NCI-H1092 treated with DMSO at 0.1 percent for 48 hours (cell line): ENCODE measurements at regions not wholly inside any gene's neighbourhood (a gene's known extent, or its start where the extent isn't known, plus 50 kb on each side); places are given as distances from the start of the nearest gene placed in this dataset.

Experiments used
- DNase-seq: peaks from one replicate; lab custom pipeline; 2025; lab: John Stamatoyannopoulos, UW

DNA sequence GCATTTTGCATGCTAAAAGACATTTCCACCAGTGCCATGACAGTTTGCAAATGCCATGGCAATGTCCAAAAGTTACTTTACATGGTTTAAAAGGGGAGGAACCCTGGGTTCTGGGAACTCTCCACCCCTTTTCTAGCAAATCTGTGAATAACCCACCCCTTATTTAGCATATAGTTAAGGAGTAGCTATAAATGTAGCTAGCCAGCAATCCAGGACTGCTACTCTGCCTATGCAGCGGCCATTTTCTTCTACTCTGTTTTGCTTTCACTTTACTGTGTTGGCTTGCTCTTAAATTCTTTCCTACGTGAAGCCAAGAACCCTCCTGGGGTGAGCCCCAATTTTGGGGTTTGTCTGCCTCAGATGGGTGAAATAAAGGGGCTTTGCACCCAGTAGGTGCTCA, 141.0 kb downstream of the PTPN11 start:
- DNase-seq, result no peak

- DNase-seq, result no peak
These were observed 145.5 kb downstream of the PTPN11 start for GRCh38 chr12:112564160-112564784.

- DNase-seq, result no peak
These were observed 149.9 kb downstream of the PTPN11 start for GRCh38 chr12:112568641-112569040.

- DNase-seq, result no peak
These were observed 151.3 kb downstream of the PTPN11 start for GRCh38 chr12:112570096-112570495.

DNA sequence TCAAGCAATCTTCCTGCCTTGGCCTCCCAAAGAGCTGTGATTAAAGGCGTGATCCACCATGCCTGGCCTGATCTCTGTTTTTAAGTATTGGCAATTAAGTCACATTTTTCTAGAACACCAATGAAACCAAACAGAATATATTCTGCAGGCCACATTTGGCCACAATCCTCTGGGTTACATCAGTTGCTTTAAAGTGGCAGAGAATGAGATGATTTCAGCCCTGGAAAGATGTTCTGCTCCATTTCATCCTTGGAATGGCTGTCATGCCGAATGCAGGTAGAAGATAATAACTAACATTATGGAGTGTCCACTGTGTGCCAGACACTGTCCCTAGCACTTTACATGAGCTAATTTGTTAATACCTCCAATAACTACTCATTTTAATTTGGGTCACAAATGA, 154.4 kb downstream of the PTPN11 start:
- no peak for DNase-seq

- no peak for DNase-seq
These were observed 156.3 kb downstream of the PTPN11 start for GRCh38 chr12:112574896-112575558.

DNA sequence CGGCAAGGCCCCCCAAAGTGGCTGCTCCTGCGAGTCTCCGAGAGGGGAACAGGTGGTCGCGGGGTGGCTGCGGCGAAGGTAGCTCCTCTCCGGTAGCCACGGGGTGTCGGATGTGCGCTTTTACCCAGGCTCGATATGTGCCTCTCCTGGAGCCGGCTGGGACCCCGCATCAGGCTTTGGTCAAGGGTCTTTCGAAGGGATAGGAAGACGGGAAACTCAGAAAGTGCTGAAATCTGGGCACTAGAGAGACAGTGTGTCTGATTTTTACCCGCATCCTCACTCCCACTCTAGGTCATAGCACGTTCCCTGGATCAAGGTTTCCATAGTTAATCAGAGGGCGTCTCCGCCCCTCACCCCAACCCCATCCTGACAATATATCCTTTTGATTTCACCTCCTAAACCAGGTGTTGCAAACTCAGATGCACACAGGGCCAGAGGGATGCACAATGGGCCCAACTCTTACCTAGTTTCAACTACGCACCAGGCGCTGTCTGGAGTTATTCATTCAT, 156.9 kb downstream of the PTPN11 start:
- no peak for DNase-seq

DNA sequence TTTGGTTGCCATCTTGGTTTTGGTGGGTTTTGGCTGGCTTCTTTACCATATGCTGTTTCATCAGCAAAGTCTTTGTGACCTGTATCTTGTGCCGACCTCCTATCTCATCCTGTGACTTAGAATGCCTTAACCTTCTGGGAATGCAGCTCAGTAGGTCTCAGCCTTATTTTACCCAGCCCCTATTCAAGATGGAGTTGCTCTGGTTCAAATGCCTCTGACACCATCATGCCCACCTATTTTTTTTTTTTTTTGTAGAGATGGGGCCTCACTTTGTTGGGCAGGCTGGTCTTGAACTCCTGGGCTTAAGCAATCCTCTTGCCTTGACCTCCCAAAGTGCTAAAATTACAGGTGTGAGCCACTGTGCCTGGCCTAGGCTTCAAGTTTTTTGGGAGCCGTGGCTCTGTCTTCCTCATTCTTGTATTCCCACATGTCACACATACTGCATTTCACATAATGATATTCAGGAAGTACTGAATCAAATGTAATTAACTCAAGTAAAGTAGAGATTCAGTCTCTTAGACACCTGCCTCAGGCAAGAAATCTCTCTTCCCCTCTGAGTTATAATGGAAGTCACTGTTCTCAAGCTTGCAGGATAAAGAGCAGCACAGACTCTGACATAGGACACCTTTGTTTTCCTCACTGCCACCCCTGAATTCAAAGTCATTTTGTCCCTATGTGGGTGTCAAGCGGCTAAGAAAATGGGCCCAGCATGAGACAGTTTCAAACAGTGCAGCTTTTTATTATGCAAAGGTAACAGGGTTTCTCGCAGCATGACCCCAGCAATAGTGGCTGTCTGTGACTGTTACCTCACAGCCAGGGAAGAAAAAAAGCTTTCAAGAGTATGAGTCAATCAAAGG, 159.0 kb downstream of the PTPN11 start:
- DNase-seq, result no peak

GRCh38 chr12:112584266-112584722, 165.5 kb downstream of the PTPN11 start:
- no peak for DNase-seq

DNA sequence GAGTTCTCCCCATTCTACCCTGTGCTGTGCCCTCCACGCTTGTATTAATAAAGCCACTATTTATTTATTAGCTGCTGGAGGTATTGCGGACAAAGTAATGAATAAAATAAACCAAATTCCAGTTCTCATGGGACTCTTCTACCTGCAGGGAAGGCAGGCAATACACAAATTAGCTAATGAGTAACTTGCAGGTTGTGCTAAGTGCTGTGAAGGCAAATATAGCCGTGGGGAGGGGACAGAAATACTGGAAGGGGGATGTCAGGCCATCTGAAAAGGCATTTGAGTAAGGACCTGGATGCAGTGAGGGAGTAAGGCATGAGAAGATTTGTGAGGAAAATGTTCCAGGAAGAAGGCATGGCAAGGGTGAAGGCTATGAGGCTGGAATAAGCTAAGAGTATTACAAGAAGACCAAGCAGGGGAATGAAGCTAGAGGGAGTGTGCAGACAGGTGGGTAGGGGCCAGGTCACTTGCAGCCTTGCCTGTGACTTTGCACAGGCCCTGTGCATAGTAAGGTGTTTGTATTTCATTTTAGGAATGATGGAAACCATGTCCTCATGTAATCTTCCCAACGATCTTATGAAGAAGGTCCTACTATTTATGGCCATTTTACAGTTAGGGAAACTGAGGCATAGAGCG, 167.5 kb downstream of the PTPN11 start:
- no peak for DNase-seq

DNA sequence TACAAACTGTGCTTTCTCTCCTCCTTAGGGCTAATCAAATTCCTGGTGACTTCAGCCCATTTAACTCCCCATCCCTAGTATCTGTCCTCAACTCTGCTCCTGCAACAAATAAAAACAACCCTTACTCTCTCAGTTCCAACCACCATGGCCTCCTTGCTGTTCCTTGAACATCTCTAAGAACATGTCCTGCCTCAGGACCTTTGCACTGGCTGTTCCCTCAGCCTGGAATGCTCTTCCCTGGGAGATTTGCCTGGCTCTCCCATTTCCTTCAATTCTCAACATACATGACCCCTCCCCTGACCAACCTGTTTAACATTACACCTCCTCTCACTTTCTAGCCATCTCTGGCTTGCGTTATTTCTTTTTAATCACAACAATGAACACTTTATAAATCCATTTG, 170.5 kb downstream of the PTPN11 start:
- DNase-seq, result no peak

GRCh38 chr12:112590281-112590680, 171.5 kb downstream of the PTPN11 start:
- DNase-seq, result no peak

DNA sequence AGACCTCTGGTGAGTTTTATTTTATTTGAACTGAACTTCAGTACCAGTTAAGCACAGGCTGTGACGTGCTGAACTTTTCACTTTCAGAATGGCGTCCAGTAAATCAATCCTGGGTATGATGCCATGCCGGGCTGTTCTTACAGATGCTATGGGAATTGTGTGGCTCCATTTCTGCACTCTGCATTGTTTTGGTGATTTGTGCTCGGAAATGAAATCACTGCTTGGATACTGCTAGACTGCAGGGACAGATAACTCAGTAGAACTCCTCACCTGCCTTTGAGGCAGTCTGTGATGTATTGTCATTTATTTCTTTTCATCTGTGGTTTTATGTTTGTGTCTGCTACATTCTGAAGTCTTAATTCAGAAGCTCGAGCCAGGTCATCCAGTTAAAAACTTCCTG, 172.7 kb downstream of the PTPN11 start:
- no peak for DNase-seq

DNA sequence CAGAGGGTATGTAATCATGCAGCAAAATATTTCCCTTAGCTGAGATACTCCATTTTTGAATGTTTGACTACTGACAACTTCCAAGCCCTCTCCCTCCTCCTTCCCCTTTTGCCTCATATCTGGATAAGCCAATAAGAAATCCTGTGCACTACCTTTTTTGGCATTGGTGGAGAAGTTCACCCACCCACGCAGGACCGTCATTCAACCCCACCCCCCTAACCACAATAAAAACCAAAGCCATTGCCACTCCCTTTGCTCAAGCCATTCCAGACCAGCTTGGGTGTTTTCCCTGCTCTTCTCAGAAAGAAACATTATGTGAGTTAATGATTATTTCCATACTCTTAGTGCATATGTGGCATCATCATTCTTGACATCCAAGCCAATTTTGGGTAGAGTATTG, 176.7 kb downstream of the PTPN11 start:
- DNase-seq, result no peak

GRCh38 chr12:112597986-112598385, 179.2 kb downstream of the PTPN11 start:
- DNase-seq, result no peak

DNA sequence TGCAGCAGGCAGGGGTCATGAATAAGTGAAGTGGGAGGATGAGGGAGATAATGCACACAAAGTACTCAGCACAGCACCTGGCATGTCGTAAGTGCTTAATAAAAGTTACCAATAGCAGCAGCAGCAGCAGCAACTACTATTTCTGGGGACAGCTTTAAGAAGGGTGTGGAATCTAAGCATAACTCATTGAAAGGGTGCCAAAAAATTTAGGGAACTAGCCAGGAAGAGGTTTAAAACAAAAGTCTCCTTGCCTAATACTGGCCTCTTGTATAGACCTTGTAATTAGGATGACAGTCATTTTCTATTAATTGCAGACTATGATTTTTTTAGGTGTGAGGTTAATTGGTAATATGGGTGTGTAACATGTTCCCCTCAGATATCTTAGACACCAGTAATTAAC, 179.9 kb downstream of the PTPN11 start:
- no peak for DNase-seq

- no peak for DNase-seq
These were observed 181.1 kb downstream of the PTPN11 start for GRCh38 chr12:112599871-112600270.

DNA sequence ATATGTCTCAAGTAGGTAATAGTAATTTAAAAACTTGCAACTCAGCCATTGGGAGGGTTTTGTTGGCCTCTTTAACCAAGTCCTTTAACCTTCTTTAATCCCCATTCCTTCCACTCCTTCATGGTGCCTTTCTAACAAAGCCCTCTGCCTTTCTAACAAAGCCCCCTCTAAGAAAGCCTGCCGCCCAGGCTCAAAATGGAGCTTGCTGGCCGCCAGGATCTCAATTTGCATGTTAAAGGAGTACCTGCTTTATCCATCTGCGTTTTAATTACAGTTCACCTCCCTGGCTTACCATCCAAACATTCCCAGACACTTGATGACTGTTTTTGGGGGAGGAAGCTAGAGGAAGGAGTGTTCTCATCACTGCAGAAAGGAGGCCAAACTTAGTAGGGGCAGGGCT, 183.4 kb downstream of the PTPN11 start:
- DNase-seq, result no peak

- DNase-seq, result no peak
These were observed 184.8 kb upstream of the RPH3A start for GRCh38 chr12:112606611-112607365.

DNA sequence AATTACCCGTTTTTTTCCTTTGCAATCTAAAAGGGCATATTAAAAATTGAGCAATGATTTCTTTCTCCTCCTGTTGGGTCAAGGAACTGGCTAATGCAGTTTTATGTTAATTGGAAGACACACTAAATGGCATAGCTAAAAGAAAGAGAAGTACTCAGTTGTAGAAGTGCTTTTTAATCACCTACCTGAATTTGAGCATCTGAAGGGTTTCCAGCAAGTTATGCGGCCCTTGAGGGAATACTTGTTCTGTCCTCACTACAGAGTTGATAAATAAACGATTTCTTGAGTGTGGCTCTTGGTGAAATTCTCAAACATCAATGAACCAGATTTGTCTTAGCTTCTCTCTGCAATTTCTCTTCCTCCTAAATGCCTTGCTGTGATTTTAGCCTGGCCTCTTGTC, 184.1 kb upstream of the RPH3A start:
- no peak for DNase-seq

DNA sequence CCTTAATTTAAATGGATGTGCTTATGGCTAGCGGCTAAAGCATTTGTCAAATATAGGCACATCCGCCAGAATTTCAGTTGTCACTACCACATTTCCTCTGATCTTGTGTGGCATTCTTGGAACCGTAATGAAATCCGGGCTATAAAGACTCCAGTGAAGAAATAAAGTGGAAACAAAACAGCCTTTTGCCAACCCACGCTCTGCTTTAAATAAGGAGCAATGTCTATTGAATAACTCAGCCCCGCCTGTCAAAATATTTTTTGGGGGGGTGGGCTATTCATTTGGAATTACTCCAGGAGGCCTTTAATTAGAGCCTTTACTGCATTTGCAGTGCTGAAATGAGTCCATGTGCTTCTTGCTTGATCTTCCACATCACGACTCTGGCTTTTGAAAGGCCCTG, 179.6 kb upstream of the RPH3A start:
- no peak for DNase-seq

- DNase-seq, result peak; percentile 44
These were observed 176.4 kb upstream of the RPH3A start for GRCh38 chr12:112615196-112615595.
